ENCODE measurements at regions not wholly inside any gene's neighbourhood (a gene's known extent, or its start where the extent isn't known, plus 50 kb on each side); places are given as distances from the start of the nearest gene placed in this dataset.
"Not testable (repeated sequence)": the region's sequence is repeated elsewhere in the genome, so short reads cannot be mapped to it uniquely, and the experiment has no call there.

DNA sequence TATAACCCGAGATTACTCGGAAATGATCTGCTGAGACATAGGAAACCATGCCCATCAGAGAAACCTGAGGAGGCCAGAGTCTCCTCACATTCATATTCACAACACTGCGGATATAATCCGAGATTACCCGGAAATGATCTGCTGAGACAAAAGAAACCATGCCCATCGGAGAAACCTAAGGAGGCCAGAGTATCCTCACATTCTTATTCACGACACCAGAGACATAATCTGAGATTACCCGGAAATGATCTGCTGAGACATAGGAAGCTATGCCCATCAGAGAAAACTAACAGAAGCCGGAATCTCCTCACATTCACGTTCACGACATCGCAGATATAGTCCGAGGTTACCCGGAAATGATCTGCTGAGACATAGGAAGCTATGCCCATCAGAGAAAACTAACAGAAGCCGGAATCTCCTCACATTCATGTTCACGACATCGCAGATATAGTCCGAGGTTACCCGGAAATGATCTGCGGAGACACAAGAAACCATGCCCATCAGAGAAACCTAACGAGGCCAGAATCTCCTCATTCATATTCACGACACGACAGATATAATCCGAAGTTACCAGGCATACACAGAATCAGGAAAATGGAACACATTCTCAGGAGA, 422.3 kb upstream of the AKR1E2 start:
- H3K4me1 ChIP-seq (ENCODE audit: insufficient read depth): no peaks in the 10 kb centered on the region
- H4K20me1 ChIP-seq (ENCODE audit: insufficient read depth, poor library complexity, severe bottlenecking): no peaks in the 10 kb centered on the region
- 96% methylated on average over 24 of the region's 24 CpGs for WGBS (ENCODE audit: low lambda C conversion rate, missing lambda C conversion rate)
- H3K79me2 ChIP-seq: no peaks in the 10 kb centered on the region
- H3K9me3 ChIP-seq (ENCODE audit: low read depth): no peaks in the 10 kb centered on the region
- TF ChIP-seq, protein P1, sequence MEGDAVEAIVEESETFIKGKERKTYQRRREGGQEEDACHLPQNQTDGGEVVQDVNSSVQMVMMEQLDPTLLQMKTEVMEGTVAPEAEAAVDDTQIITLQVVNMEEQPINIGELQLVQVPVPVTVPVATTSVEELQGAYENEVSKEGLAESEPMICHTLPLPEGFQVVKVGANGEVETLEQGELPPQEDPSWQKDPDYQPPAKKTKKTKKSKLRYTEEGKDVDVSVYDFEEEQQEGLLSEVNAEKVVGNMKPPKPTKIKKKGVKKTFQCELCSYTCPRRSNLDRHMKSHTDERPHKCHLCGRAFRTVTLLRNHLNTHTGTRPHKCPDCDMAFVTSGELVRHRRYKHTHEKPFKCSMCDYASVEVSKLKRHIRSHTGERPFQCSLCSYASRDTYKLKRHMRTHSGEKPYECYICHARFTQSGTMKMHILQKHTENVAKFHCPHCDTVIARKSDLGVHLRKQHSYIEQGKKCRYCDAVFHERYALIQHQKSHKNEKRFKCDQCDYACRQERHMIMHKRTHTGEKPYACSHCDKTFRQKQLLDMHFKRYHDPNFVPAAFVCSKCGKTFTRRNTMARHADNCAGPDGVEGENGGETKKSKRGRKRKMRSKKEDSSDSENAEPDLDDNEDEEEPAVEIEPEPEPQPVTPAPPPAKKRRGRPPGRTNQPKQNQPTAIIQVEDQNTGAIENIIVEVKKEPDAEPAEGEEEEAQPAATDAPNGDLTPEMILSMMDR (IDR thresholded peaks at IDR 0.05; ENCODE audit: poor library complexity): no peak
- no peak for TF ChIP-seq EZH2phosphoT487 (IDR thresholded peaks at IDR 0.05; ENCODE audit: low read depth, severe bottlenecking, unreplicated experiment)
- TF ChIP-seq EZH2 (IDR thresholded peaks at IDR 0.05; ENCODE audit: borderline replicate concordance): no peak
- H3K9me2 ChIP-seq (replicated peaks; ENCODE audit: insufficient read depth): no peaks in the 10 kb centered on the region
- H2AFZ ChIP-seq: no peak overlapping the region
- no peak overlapping the region for H3K4me3 ChIP-seq
- no peaks in the 10 kb centered on the region for H3K36me3 ChIP-seq (replicated peaks; ENCODE audit: insufficient read depth, low read depth)
- H3K27me3 ChIP-seq: no peaks in the 10 kb centered on the region
- no peak overlapping the region for H3K4me2 ChIP-seq
- DNase-seq (ENCODE audit: low spot score): no peak
- H3K27ac ChIP-seq: no peak overlapping the region

DNA sequence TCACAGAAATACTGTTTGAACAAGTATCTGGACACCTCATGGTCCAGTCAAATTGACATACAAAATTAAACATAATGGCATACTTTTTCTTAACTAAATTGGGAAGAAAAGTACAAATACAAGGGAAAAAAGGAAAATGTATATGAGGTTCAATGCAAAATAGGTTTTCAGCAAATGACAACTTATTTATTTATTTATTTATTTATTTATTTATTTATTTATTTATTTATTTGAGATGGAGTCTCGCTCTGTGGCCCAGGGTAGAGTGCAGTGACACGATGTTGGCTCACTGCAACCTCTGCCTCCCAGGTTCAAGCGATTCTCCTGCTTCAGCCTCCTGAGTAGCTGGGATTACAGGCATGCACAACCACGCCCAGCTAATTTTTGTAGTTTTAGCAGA, 424.9 kb upstream of the AKR1E2 start:
- WGBS (ENCODE audit: low lambda C conversion rate, missing lambda C conversion rate): 96% methylated on average over 4 of the region's 4 CpGs
- not testable (repeated sequence) for H3K79me2 ChIP-seq; H3K4me1 ChIP-seq (ENCODE audit: insufficient read depth); H3K9me3 ChIP-seq (ENCODE audit: low read depth); DNase-seq (ENCODE audit: low spot score); H3K9me2 ChIP-seq (replicated peaks; ENCODE audit: insufficient read depth); H4K20me1 ChIP-seq (ENCODE audit: insufficient read depth, poor library complexity, severe bottlenecking); H3K36me3 ChIP-seq (replicated peaks; ENCODE audit: insufficient read depth, low read depth); H3K27ac ChIP-seq; H3K4me2 ChIP-seq; H3K27me3 ChIP-seq; H2AFZ ChIP-seq; H3K4me3 ChIP-seq

DNA sequence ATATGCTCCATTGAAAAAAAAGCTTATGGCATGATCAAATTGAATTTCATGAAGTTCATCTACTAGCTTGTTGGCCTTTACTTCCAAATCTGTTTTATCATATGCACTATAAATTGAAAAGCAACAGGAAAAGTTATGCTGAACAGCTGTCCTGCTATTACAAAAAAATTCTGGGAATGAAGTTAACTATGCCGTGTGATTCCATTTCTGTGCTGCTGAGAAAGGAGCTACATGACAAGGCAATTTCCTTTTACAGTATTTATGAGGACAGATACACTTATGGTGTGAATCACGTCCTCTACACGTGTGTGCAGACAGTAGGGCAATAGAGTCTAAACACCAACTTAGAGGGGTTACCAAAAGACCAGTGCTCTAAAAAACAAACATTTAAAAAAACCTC, 426.5 kb upstream of the AKR1E2 start:
- TF ChIP-seq, protein P1 (IDR thresholded peaks at IDR 0.05; ENCODE audit: poor library complexity): no peak
- TF ChIP-seq EZH2phosphoT487 (IDR thresholded peaks at IDR 0.05; ENCODE audit: low read depth, severe bottlenecking, unreplicated experiment): no peak
- TF ChIP-seq EZH2 (IDR thresholded peaks at IDR 0.05; ENCODE audit: borderline replicate concordance): no peak
- H3K36me3 ChIP-seq (replicated peaks; ENCODE audit: insufficient read depth, low read depth): no peaks in the 10 kb centered on the region
- WGBS (ENCODE audit: low lambda C conversion rate, missing lambda C conversion rate): 64% methylated on average over 3 of the region's 3 CpGs

DNA sequence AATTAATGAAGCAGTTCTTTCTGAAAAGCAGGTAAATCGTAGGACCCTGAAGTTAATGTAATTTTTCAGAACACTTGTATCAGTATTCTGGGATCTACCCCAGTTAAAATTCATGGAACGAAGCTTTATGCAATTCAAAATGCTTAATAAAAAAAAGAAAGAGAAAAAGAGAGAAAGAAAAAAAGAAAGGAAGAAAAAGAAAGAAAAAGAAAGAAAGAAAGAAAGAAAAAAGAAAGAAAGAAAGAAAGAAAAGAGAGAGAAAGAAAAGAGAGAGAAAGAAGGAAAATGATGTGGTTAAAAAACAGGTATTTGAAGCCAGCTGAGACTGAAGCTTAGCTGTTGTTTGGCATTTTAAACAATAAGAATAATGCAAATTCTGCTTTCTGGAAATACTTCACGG, 427.4 kb upstream of the AKR1E2 start:
- H3K4me2 ChIP-seq: no peak overlapping the region
- TF ChIP-seq EZH2phosphoT487 (IDR thresholded peaks at IDR 0.05; ENCODE audit: low read depth, severe bottlenecking, unreplicated experiment): no peak
- TF ChIP-seq, protein P1 (IDR thresholded peaks at IDR 0.05; ENCODE audit: poor library complexity): no peak
- H2AFZ ChIP-seq: no peak overlapping the region
- no peaks in the 10 kb centered on the region for H3K4me1 ChIP-seq (ENCODE audit: insufficient read depth)
- no peaks in the 10 kb centered on the region for H4K20me1 ChIP-seq (ENCODE audit: insufficient read depth, poor library complexity, severe bottlenecking)
- H3K79me2 ChIP-seq: no peaks in the 10 kb centered on the region
- no peaks in the 10 kb centered on the region for H3K27me3 ChIP-seq
- no peak overlapping the region for H3K27ac ChIP-seq
- WGBS (ENCODE audit: low lambda C conversion rate, missing lambda C conversion rate): 96% methylated on average over 3 of the region's 3 CpGs
- H3K9me2 ChIP-seq (replicated peaks; ENCODE audit: insufficient read depth): no peaks in the 10 kb centered on the region
- no peaks in the 10 kb centered on the region for H3K36me3 ChIP-seq (replicated peaks; ENCODE audit: insufficient read depth, low read depth)
- no peak overlapping the region for H3K4me3 ChIP-seq
- no peaks in the 10 kb centered on the region for H3K9me3 ChIP-seq (ENCODE audit: low read depth)
- DNase-seq (ENCODE audit: low spot score): no peak

More for the DNA sequence above, 426.5 kb upstream of the AKR1E2 start:
- Histone ChIP-seq H2AFZ (no peak overlapping the region), H3K9me3 (ENCODE audit: low read depth) (no peaks in the 10 kb centered on the region), H3K27me3 (no peaks in the 10 kb centered on the region), H3K4me3 (no peak overlapping the region), H3K27ac (no peak overlapping the region), H3K4me1 (ENCODE audit: insufficient read depth) (no peaks in the 10 kb centered on the region), H3K9me2 (replicated peaks; ENCODE audit: insufficient read depth) (no peaks in the 10 kb centered on the region), H3K4me2 (no peak overlapping the region), H3K79me2 (no peaks in the 10 kb centered on the region), H4K20me1 (ENCODE audit: insufficient read depth, poor library complexity, severe bottlenecking) (no peaks in the 10 kb centered on the region)
- no peak for DNase-seq (ENCODE audit: low spot score)
